ENCODE measurements at regions not wholly inside any gene's neighbourhood (a gene's known extent, or its start where the extent isn't known, plus 50 kb on each side); places are given as distances from the start of the nearest gene placed in this dataset.

DNA sequence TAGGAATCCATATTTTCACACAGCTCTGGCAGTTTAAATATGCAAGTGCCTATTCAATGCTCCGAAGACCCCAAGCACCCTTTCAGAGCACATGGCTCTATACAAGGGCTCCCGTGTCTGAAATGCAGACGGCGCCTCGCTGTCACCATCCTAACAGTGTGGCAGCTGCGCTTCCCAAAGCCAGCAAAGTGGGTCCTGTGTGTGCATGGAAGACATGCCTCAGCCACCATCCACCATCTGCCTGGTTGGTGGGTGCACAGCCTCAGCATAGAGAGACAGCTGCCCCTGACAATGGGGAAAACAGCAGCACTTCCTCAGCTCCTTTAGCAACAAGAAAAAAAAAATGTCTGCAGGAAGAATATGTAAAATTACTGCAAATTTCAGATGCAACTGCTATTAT lies 218.1 kb downstream of the SP3 start:
- TF ChIP-seq, protein P1, sequence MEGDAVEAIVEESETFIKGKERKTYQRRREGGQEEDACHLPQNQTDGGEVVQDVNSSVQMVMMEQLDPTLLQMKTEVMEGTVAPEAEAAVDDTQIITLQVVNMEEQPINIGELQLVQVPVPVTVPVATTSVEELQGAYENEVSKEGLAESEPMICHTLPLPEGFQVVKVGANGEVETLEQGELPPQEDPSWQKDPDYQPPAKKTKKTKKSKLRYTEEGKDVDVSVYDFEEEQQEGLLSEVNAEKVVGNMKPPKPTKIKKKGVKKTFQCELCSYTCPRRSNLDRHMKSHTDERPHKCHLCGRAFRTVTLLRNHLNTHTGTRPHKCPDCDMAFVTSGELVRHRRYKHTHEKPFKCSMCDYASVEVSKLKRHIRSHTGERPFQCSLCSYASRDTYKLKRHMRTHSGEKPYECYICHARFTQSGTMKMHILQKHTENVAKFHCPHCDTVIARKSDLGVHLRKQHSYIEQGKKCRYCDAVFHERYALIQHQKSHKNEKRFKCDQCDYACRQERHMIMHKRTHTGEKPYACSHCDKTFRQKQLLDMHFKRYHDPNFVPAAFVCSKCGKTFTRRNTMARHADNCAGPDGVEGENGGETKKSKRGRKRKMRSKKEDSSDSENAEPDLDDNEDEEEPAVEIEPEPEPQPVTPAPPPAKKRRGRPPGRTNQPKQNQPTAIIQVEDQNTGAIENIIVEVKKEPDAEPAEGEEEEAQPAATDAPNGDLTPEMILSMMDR (IDR thresholded peaks at IDR 0.05; ENCODE audit: insufficient read depth, low read length, missing control alignments) = no peak
- no peak for DNase-seq (ENCODE audit: low read depth, low spot score)
- no peak overlapping the region for H3K4me3 ChIP-seq (ENCODE audit: low read depth, low read length)
- ChIA-PET CTCF (interaction anchor here (1.4 to 2.1 kb wide), 2 partner anchors 8 to 594 kb away, joined by 4 to 6 read pairs; no protein-coding TSS in a partner anchor), POLR2A (no interaction called here)

DNA sequence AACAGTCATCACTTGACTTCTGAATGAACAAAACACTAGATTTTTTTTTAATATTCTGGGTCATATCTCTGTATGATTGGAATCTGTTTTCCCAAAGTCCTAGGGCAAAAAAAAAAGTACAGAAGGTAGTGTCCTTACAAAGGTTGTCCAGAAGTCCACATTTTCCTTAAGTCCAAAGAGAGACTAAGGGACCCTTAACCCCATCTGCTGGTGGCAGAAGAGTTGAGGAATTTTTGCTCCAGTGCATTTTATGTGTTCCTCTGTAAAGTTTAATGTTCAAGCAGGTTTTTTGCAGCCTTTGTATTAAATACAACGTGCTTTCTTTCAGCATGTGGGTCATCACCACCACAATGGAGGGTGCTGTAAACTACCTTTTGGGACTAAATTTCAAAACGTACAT lies 215.9 kb downstream of the SP3 start:
- no peak overlapping the region for H3K4me3 ChIP-seq (ENCODE audit: low read depth, low read length)
- TF ChIP-seq, protein P1 (IDR thresholded peaks at IDR 0.05; ENCODE audit: insufficient read depth, low read length, missing control alignments) = peak; percentile 30
- CTCF ChIA-PET = interaction anchor here (0.7 to 3.4 kb wide), 11 partner anchors 10 to 592 kb away, joined by 3 to 22 read pairs (median 4); no protein-coding TSS in a partner anchor
- POLR2A ChIA-PET = no interaction called here
- no peak for DNase-seq (ENCODE audit: low read depth, low spot score)

DNA sequence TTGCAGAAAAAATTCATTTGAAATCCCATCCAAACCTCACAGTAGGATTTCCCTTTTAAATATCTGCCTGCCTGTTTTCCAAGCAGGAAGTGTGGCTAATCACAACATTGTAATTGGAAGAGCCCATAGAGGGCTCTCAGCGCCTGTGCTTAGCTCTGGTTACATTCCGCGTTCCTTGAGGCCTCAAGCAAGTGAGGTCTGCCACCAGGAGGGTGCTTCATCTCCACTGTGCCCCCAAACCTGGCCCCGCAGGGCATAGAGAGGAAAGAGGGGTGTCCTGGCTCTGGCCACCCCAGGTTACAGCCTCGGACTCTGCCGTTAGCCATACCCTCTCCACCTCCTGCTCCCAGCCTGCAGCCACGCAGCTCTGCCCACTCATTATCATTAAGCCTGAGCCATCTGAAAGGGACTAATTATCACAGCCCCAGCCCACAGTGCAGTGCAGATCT lies 214.8 kb downstream of the SP3 start:
- ChIA-PET POLR2A (no interaction called here), CTCF (interaction anchor here (0.6 to 3.4 kb wide), 14 partner anchors 11 to 594 kb away, joined by 3 to 22 read pairs (median 4); no protein-coding TSS in a partner anchor)
- DNase-seq (ENCODE audit: low read depth, low spot score) = peak; percentile 9
- H3K4me3 ChIP-seq (ENCODE audit: low read depth, low read length) = no peak overlapping the region
- TF ChIP-seq, protein P1 (IDR thresholded peaks at IDR 0.05; ENCODE audit: insufficient read depth, low read length, missing control alignments) = no peak

DNA sequence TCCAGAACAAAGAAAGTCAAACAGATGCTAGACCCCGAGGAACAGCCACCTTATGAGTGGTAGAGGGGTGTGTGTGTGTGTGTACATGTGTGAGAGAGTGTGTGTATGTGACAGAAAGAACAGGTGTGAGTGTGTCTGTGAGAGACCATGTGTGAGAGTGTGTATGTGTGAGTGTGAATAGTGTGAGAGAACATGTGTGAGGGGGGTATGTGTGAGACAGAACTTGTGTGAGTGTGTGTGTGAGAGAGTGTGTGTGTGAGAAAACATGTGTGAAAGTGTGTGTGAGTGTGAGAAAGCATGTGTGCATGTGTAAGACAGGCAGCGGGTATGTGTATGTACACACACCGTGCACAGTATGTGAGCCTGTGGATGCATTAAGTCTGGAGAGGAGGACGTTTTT lies 214.3 kb downstream of the SP3 start:
- ChIA-PET CTCF (interaction anchor here (0.6 to 3.4 kb wide), 7 partner anchors 10 to 594 kb away, joined by 3 to 22 read pairs (median 4); no protein-coding TSS in a partner anchor), POLR2A (no interaction called here)
- TF ChIP-seq, protein P1 (IDR thresholded peaks at IDR 0.05; ENCODE audit: insufficient read depth, low read length, missing control alignments) = no peak
- no peak overlapping the region for H3K4me3 ChIP-seq (ENCODE audit: low read depth, low read length)
- no peak for DNase-seq (ENCODE audit: low read depth, low spot score)

DNA sequence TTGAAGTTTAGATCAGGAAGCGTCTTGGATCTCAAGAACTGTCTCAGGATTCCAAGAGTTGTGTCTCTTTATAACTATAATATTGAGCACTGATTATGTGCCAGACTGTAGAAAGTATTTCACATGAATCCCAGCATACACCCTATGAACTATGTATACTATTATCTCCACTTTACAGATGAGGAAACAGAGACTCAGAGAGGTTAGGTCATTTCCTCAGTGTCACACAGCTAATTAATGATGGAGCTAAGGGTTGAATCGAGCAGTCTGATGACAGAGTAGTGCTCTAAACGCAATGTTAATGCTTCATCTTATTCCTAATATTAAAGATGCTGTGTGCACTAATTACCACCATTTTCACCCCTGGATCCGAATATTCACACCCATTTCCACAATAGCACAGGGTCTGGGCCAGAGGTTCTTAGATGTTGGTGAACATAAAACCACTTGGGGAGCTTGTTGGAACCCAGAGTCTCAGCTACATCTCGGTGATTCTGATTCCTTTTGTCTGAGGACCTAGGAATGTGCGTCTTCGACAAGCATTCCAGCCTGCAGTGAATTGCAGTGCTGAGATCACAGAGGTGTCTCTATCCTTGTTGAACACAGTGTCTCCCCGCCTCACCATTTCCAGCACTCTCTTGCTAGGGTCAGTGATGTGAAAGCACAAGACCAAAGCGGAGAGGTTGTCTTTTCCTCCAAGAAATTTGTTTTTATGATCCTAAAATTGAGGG lies 213.8 kb downstream of the SP3 start:
- DNase-seq (ENCODE audit: low read depth, low spot score) = no peak
- no peak overlapping the region for H3K4me3 ChIP-seq (ENCODE audit: low read depth, low read length)
- TF ChIP-seq, protein P1 (IDR thresholded peaks at IDR 0.05; ENCODE audit: insufficient read depth, low read length, missing control alignments) = no peak
- POLR2A ChIA-PET = no interaction called here
- CTCF ChIA-PET = interaction anchor here (0.6 to 1.2 kb wide), 2 partner anchors 9 to 352 kb away, joined by 3 read pairs; no protein-coding TSS in a partner anchor

DNA sequence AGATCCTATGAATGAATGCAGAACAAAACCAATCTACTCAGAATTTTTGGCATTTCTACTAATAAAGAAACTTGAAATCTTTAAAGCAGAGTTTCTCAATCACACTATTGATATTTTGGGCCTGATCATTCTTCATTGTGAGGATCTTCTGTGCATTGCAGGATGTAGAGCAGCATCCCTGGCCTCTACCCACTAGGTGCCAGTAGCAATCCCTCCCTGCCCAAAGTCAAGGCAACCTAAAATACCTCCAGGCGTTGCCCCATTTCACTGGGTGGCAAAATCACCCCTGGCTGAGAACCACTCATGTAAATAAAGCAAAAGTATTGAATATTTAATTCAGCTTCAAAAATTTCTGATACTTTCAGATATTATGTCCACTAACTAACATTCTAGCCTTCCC lies 213.0 kb downstream of the SP3 start:
- TF ChIP-seq, protein P1 (IDR thresholded peaks at IDR 0.05; ENCODE audit: insufficient read depth, low read length, missing control alignments) = peak; percentile 50
- H3K4me3 ChIP-seq (ENCODE audit: low read depth, low read length) = no peak overlapping the region
- ChIA-PET POLR2A (no interaction called here), CTCF (interaction anchor here (0.7 to 1.2 kb wide), 2 partner anchors 9 to 58 kb away, joined by 3 to 4 read pairs; no protein-coding TSS in a partner anchor)
- DNase-seq (ENCODE audit: low read depth, low spot score) = no peak

Measured in AG04449 (cell line).